WTC11 (cell line): ENCODE measurements at regions not wholly inside any gene's neighbourhood (a gene's known extent, or its start where the extent isn't known, plus 50 kb on each side); places are given as distances from the start of the nearest gene placed in this dataset.

Experiments used
- ATAC-seq: fragments of 200-7000 bp; cut with Tn5 transposase; 2 replicates; pipeline ENCODE4 v1.10.0; 2021; ENCODE audit warnings: mild to moderate bottlenecking, moderate library complexity
- CTCF ChIA-PET: fragments of 300-600 bp; sonication (Branson Sonifier 250); formaldehyde crosslinking; loops from one replicate; lab custom pipeline; 2021; ENCODE audit warnings: antibody characterized with exemption; lab: Charles Lee
- POLR2A ChIA-PET: fragments of 350-600 bp; sonication (Branson Sonifier 250); formaldehyde crosslinking; loops from one replicate; lab custom pipeline; 2021; ENCODE audit warnings: antibody characterized with exemption; lab: Charles Lee
- DNase-seq: peaks from one replicate; pipeline ENCODE4 v3.0.0; 2021; ENCODE audit warnings: low spot score
- H3K27ac Mint-ChIP-seq: 2 replicates; pipeline ENCODE4 v1.8.0; 2021; ENCODE audit warnings: mixed read lengths
- H3K27me3 Mint-ChIP-seq: 2 replicates; pipeline ENCODE4 v1.8.0; 2021; ENCODE audit warnings: low read depth, mild to moderate bottlenecking, moderate library complexity, mixed read lengths
- H3K36me3 Mint-ChIP-seq: 2 replicates; pipeline ENCODE4 v1.8.0; 2021; ENCODE audit warnings: mixed read lengths
- H3K4me1 Mint-ChIP-seq: 2 replicates; pipeline ENCODE4 v1.8.0; 2022; ENCODE audit warnings: mixed read lengths
- H3K4me3 Mint-ChIP-seq: 2 replicates; pipeline ENCODE4 v1.8.0; 2021; ENCODE audit warnings: mild to moderate bottlenecking, moderate library complexity, mixed read lengths
- H3K9me3 Mint-ChIP-seq: 2 replicates; pipeline ENCODE4 v1.8.0; 2021; ENCODE audit warnings: mixed read lengths
- AR ChIP-seq: fragments of 250-450 bp; sonication (Bioruptor Pico); IDR thresholded peaks from 2 replicates; pipeline ENCODE4 v1.9.0; 2021; ENCODE audit warnings: mild to moderate bottlenecking
- ATF6 ChIP-seq: sonication (generic); formaldehyde crosslinking; IDR thresholded peaks from 2 replicates; pipeline ENCODE4 v1.8.1; 2023; ENCODE audit warnings: mild to moderate bottlenecking, missing genetic modification reagents
- E2F4 ChIP-seq: sonication (generic); formaldehyde crosslinking; IDR thresholded peaks from 2 replicates; pipeline ENCODE4 v1.8.1; 2022; ENCODE audit warnings: low read depth, mild to moderate bottlenecking, moderate library complexity, missing genetic modification reagents, borderline replicate concordance
- E2F5 ChIP-seq: sonication (generic); formaldehyde crosslinking; IDR thresholded peaks from 2 replicates; pipeline ENCODE4 v1.8.1; 2022; ENCODE audit warnings: mild to moderate bottlenecking, moderate library complexity, missing genetic modification reagents
- EMX1 ChIP-seq: fragments of 250-450 bp; sonication (Bioruptor Pico); IDR thresholded peaks from 2 replicates; pipeline ENCODE4 v1.8.0; 2021; ENCODE audit warnings: mild to moderate bottlenecking
- ERG ChIP-seq: fragments of 250-450 bp; sonication (Bioruptor Pico); IDR thresholded peaks from 2 replicates; pipeline ENCODE4 v1.8.0; 2021; ENCODE audit warnings: mild to moderate bottlenecking
- GABPB1 ChIP-seq: sonication (generic); formaldehyde crosslinking; IDR thresholded peaks from 2 replicates; pipeline ENCODE4 v1.8.1; 2023; ENCODE audit warnings: mild to moderate bottlenecking, missing genetic modification reagents
- KAT7 ChIP-seq: sonication (generic); formaldehyde crosslinking; IDR thresholded peaks from 2 replicates; pipeline ENCODE4 v1.8.1; 2023; ENCODE audit warnings: missing genetic modification reagents, mild to moderate bottlenecking, borderline replicate concordance
- MLX ChIP-seq: sonication (generic); formaldehyde crosslinking; IDR thresholded peaks from 2 replicates; pipeline ENCODE4 v1.8.1; 2023; ENCODE audit warnings: mild to moderate bottlenecking, missing genetic modification reagents, moderate library complexity
- MXD4 ChIP-seq: fragments of 250-450 bp; sonication (Bioruptor Pico); IDR thresholded peaks from 2 replicates; pipeline ENCODE4 v1.8.0; 2021; ENCODE audit warnings: mild to moderate bottlenecking, moderate library complexity, borderline replicate concordance
- NR3C1 ChIP-seq: sonication (generic); formaldehyde crosslinking; conservative IDR thresholded peaks from 2 replicates; pipeline ENCODE4 v1.8.1; 2023; ENCODE audit warnings: low read depth, mild to moderate bottlenecking, missing genetic modification reagents
- OVOL2 ChIP-seq: fragments of 250-450 bp; sonication (Bioruptor Pico); IDR thresholded peaks from 2 replicates; pipeline ENCODE4 v1.9.0; 2021; ENCODE audit warnings: mild to moderate bottlenecking, borderline replicate concordance
- PRDM15 ChIP-seq: sonication (generic); formaldehyde crosslinking; IDR thresholded peaks from 2 replicates; pipeline ENCODE4 v1.8.0; 2022; ENCODE audit warnings: missing genetic modification reagents
- PREB ChIP-seq: sonication (generic); formaldehyde crosslinking; IDR thresholded peaks from 2 replicates; pipeline ENCODE4 v1.8.1; 2022; ENCODE audit warnings: mild to moderate bottlenecking, missing genetic modification reagents, moderate library complexity, borderline replicate concordance
- SMAD3 ChIP-seq: sonication (generic); formaldehyde crosslinking; IDR thresholded peaks from 2 replicates; pipeline ENCODE4 v1.8.0; 2022; ENCODE audit warnings: missing genetic modification reagents, mild to moderate bottlenecking, borderline replicate concordance

- TF ChIP-seq E2F5 (CRISPR knock-in tag) = no peak
Measured at GRCh38 chr4:156547891-156548290, 423.7 kb downstream of the PDGFC start (continued).

- ATAC-seq (no peak), DNase-seq (no peak)
- TF ChIP-seq NR3C1 (CRISPR knock-in tag) (no peak), OVOL2 (CRISPR knock-in tag) (no peak), PREB (CRISPR knock-in tag) (no peak), SMAD3 (CRISPR knock-in tag) (no peak), ERG (CRISPR knock-in tag) (no peak), KAT7 (CRISPR knock-in tag) (no peak), AR (no peak), PRDM15 (no peak), E2F4 (CRISPR knock-in tag) (no peak), EMX1 (CRISPR knock-in tag) (no peak), MLX (CRISPR knock-in tag) (no peak), MXD4 (CRISPR knock-in tag) (no peak), GABPB1 (CRISPR knock-in tag) (no peak), ATF6 (CRISPR knock-in tag) (no peak)
- H3K27ac Mint-ChIP-seq = no peak overlapping the region
- no peak overlapping the region for H3K4me3 Mint-ChIP-seq
- no peaks in the 10 kb centered on the region for H3K9me3 Mint-ChIP-seq
- CTCF ChIA-PET = interaction anchor here (1.2 kb wide), 1 partner anchor 28 kb away, joined by 3 read pairs; no protein-coding TSS in a partner anchor
- no peaks in the 10 kb centered on the region for H3K27me3 Mint-ChIP-seq
- POLR2A ChIA-PET = no interaction called here
- no peaks in the 10 kb centered on the region for H3K4me1 Mint-ChIP-seq
- H3K36me3 Mint-ChIP-seq = no peaks in the 10 kb centered on the region
Measured at GRCh38 chr4:156547439-156547838, 424.2 kb downstream of the PDGFC start.
